ENCODE measurements at regions not wholly inside any gene's neighbourhood (a gene's known extent, or its start where the extent isn't known, plus 50 kb on each side); places are given as distances from the start of the nearest gene placed in this dataset.

GRCh38 chr13:50125304-50125553 lies 110.0 kb downstream of the KCNRG start:
- TF ChIP-seq POLR2AphosphoS5 (IDR thresholded peaks at IDR 0.05) (no peak), POLR2A (IDR thresholded peaks at IDR 0.05) (no peak)
- TF ChIP-seq, protein P1, sequence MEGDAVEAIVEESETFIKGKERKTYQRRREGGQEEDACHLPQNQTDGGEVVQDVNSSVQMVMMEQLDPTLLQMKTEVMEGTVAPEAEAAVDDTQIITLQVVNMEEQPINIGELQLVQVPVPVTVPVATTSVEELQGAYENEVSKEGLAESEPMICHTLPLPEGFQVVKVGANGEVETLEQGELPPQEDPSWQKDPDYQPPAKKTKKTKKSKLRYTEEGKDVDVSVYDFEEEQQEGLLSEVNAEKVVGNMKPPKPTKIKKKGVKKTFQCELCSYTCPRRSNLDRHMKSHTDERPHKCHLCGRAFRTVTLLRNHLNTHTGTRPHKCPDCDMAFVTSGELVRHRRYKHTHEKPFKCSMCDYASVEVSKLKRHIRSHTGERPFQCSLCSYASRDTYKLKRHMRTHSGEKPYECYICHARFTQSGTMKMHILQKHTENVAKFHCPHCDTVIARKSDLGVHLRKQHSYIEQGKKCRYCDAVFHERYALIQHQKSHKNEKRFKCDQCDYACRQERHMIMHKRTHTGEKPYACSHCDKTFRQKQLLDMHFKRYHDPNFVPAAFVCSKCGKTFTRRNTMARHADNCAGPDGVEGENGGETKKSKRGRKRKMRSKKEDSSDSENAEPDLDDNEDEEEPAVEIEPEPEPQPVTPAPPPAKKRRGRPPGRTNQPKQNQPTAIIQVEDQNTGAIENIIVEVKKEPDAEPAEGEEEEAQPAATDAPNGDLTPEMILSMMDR (IDR thresholded peaks at IDR 0.05) = no peak

Measured in prostate gland (tissue), 2 donors.